Neural progenitor cell (in vitro differentiated cells): ENCODE measurements at regions not wholly inside any gene's neighbourhood (a gene's known extent, or its start where the extent isn't known, plus 50 kb on each side); places are given as distances from the start of the nearest gene placed in this dataset.

Experiments used
- DNase-seq: peaks from one replicate; pipeline ENCODE4 v3.0.0-alpha.2; 2016; ENCODE audit warnings: low spot score
- H2AFZ ChIP-seq: fragments of 200-600 bp; sonication (generic); replicated peaks from 2 replicates; pipeline ENCODE4 v1.6.1; 2016; ENCODE audit warnings: antibody characterized with exemption
- H3F3A ChIP-seq: fragments of 200-600 bp; sonication (generic); 2 replicates; pipeline ENCODE4 v1.6.1; 2016; ENCODE audit warnings: antibody characterized with exemption, low read depth
- H3K27ac ChIP-seq: fragments of 200-600 bp; sonication (generic); 2 replicates; pipeline ENCODE4 v1.5.1; 2016; ENCODE audit warnings: mild to moderate bottlenecking
- H3K27me3 ChIP-seq: fragments of 200-600 bp; sonication (generic); 2 replicates; pipeline ENCODE4 v1.6.1; 2016; ENCODE audit warnings: mild to moderate bottlenecking, moderate library complexity
- H3K36me3 ChIP-seq: fragments of 200-600 bp; sonication (generic); 2 replicates; pipeline ENCODE4 v1.5.1; 2016
- H3K4me1 ChIP-seq: fragments of 200-600 bp; sonication (generic); 2 replicates; pipeline ENCODE4 v1.6.1; 2016; ENCODE audit warnings: mixed run types
- H3K4me2 ChIP-seq: fragments of 200-600 bp; sonication (generic); 2 replicates; pipeline ENCODE4 v1.6.1; 2016
- H3K4me3 ChIP-seq: fragments of 200-600 bp; sonication (generic); 2 replicates; pipeline ENCODE4 v1.5.1; 2016
- H3K79me2 ChIP-seq: fragments of 200-600 bp; sonication (generic); 2 replicates; pipeline ENCODE4 v1.6.1; 2016; ENCODE audit warnings: low read depth
- H3K9ac ChIP-seq: fragments of 200-600 bp; sonication (generic); 2 replicates; pipeline ENCODE4 v1.6.1; 2016
- H3K9me3 ChIP-seq: fragments of 200-600 bp; sonication (generic); 2 replicates; pipeline ENCODE4 v1.5.1; 2016; ENCODE audit warnings: low read depth
- H4K20me1 ChIP-seq: fragments of 200-600 bp; sonication (generic); 2 replicates; pipeline ENCODE4 v1.6.1; 2016; ENCODE audit warnings: low read depth
- H3K27ac Mint-ChIP-seq: 3 replicates; pipeline ENCODE4 v1.8.0; 2021; ENCODE audit warnings: mixed read lengths
- H3K27me3 Mint-ChIP-seq: 2 replicates; pipeline ENCODE4 v1.8.0; 2022; ENCODE audit warnings: low read depth, mild to moderate bottlenecking, inconsistent platforms, moderate library complexity, mixed read lengths; ENCODE audit not compliant: insufficient read depth
- H3K36me3 Mint-ChIP-seq: 3 replicates; pipeline ENCODE4 v1.8.0; 2021; ENCODE audit warnings: mixed read lengths
- H3K4me1 Mint-ChIP-seq: 3 replicates; pipeline ENCODE4 v1.8.0; 2021; ENCODE audit warnings: mixed read lengths
- H3K4me3 Mint-ChIP-seq: 3 replicates; pipeline ENCODE4 v1.8.0; 2021; ENCODE audit warnings: mild to moderate bottlenecking, moderate library complexity, mixed read lengths
- H3K9me3 Mint-ChIP-seq: 3 replicates; pipeline ENCODE4 v1.8.0; 2020; ENCODE audit warnings: mixed read lengths
- EZH2 ChIP-seq: fragments of 200-600 bp; sonication (generic); IDR thresholded peaks from 2 replicates; pipeline ENCODE4 v1.6.1; 2017; ENCODE audit warnings: antibody characterized with exemption, mild to moderate bottlenecking, moderate library complexity
- EZH2phosphoT487 ChIP-seq: fragments of 200-600 bp; sonication (generic); IDR thresholded peaks from 2 replicates; pipeline ENCODE4 v1.6.1; 2017; ENCODE audit warnings: antibody characterized with exemption
- TF ChIP-seq, protein P1 (sequence below): fragments of 200-600 bp; sonication (generic); IDR thresholded peaks from 2 replicates; pipeline ENCODE4 v1.5.1; 2017; ENCODE audit warnings: antibody characterized with exemption, mild to moderate bottlenecking

DNA sequence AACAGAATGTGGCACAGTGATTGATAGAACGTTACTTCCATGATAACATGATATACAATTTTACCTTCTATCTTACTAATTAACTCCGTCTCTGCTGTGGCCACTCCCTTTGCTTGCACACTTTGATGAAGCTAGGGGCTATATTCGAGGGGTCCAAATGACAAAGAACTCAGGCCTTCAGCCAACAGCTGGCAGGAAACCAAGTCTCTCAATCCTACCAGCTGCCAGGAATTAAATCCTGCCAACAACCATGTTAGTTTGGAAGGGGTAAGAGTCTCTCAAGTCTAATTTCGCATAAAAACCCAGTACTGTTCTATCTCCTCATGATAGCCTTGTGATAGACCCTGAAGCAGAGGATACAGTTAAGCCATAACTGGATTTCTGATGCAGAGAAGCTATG is 1122.9 kb upstream of the PCDH10 start:
- H3F3A ChIP-seq = no peaks in the 10 kb centered on the region
- no peaks in the 10 kb centered on the region for H4K20me1 ChIP-seq
- Mint-ChIP-seq H3K27ac (no peak overlapping the region), H3K27me3 (no peaks in the 10 kb centered on the region), H3K4me1 (no peaks in the 10 kb centered on the region), H3K36me3 (no peaks in the 10 kb centered on the region), H3K4me3 (no peak overlapping the region), H3K9me3 (no peaks in the 10 kb centered on the region)
- no peaks in the 10 kb centered on the region for H3K79me2 ChIP-seq
- H3K36me3 ChIP-seq = no peaks in the 10 kb centered on the region
- no peak overlapping the region for H3K4me3 ChIP-seq
- peak overlapping the region; percentile 92 for H2AFZ ChIP-seq
- no peak overlapping the region for H3K9ac ChIP-seq
- H3K4me1 ChIP-seq = no peaks in the 10 kb centered on the region
- no peak for DNase-seq
- TF ChIP-seq EZH2phosphoT487 = no peak
- TF ChIP-seq, protein P1, sequence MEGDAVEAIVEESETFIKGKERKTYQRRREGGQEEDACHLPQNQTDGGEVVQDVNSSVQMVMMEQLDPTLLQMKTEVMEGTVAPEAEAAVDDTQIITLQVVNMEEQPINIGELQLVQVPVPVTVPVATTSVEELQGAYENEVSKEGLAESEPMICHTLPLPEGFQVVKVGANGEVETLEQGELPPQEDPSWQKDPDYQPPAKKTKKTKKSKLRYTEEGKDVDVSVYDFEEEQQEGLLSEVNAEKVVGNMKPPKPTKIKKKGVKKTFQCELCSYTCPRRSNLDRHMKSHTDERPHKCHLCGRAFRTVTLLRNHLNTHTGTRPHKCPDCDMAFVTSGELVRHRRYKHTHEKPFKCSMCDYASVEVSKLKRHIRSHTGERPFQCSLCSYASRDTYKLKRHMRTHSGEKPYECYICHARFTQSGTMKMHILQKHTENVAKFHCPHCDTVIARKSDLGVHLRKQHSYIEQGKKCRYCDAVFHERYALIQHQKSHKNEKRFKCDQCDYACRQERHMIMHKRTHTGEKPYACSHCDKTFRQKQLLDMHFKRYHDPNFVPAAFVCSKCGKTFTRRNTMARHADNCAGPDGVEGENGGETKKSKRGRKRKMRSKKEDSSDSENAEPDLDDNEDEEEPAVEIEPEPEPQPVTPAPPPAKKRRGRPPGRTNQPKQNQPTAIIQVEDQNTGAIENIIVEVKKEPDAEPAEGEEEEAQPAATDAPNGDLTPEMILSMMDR = no peak
- TF ChIP-seq EZH2 = no peak
- no peaks in the 10 kb centered on the region for H3K27me3 ChIP-seq
- no peak overlapping the region for H3K4me2 ChIP-seq
- H3K27ac ChIP-seq = no peak overlapping the region
- H3K9me3 ChIP-seq = no peaks in the 10 kb centered on the region

DNA sequence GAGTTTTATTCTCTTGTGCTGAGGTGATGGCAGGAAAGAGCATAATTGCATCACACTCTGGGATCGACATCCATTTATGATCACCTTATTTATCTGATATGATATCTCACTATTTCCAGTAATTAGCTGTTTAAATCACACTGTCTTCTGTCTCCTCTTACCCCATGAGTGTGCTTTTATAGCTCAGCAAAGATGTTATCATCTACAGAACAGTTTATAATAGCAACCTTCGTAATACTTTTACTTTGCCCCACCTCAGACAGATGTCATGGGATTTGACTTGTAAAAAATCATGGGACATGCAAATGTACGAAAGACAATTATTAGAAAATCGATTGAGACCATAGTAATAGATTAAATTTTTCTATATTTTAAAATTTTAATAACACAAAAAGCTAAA is 1122.3 kb upstream of the PCDH10 start:
- Mint-ChIP-seq H3K36me3 (no peaks in the 10 kb centered on the region), H3K4me1 (no peaks in the 10 kb centered on the region), H3K4me3 (no peak overlapping the region), H3K27me3 (no peaks in the 10 kb centered on the region), H3K27ac (no peak overlapping the region), H3K9me3 (no peaks in the 10 kb centered on the region)
- H3K79me2 ChIP-seq = no peaks in the 10 kb centered on the region
- TF ChIP-seq EZH2 (no peak), EZH2phosphoT487 (no peak)
- TF ChIP-seq, protein P1 = no peak
- H4K20me1 ChIP-seq = no peaks in the 10 kb centered on the region
- no peaks in the 10 kb centered on the region for H3F3A ChIP-seq
- no peak overlapping the region for H3K4me3 ChIP-seq
- H3K9me3 ChIP-seq = no peaks in the 10 kb centered on the region
- no peak for DNase-seq
- no peaks in the 10 kb centered on the region for H3K4me1 ChIP-seq
- H3K36me3 ChIP-seq = no peaks in the 10 kb centered on the region
- H2AFZ ChIP-seq = peak overlapping the region; percentile 92
- no peaks in the 10 kb centered on the region for H3K27me3 ChIP-seq
- no peak overlapping the region for H3K27ac ChIP-seq
- H3K4me2 ChIP-seq = no peak overlapping the region
- no peak overlapping the region for H3K9ac ChIP-seq

DNA sequence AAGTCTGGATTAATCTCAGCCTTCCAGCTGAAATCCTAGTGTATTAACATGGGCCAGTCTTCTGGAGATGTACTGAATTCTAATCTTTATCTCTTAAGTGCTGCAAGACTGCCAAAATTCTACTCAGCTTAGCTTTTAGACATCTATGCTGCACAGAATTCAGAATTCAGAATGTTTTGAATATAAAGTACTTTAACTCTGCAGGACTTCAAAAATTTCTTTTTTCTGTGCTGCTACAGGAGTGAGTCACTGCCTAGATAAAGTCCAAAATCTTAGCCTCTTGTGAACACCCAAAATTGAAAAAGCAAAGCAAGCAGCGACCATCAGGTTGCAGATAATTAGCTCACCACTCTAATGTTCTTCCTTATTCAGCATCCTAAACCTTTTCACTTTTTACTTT is 1092.6 kb upstream of the PCDH10 start:
- no peak overlapping the region for H2AFZ ChIP-seq
- no peak for TF ChIP-seq EZH2phosphoT487
- no peak for TF ChIP-seq EZH2
- TF ChIP-seq, protein P1 = no peak
- H3K9ac ChIP-seq = no peak overlapping the region
- no peaks in the 10 kb centered on the region for H3K9me3 ChIP-seq
- Mint-ChIP-seq H3K27me3 (no peaks in the 10 kb centered on the region), H3K36me3 (no peaks in the 10 kb centered on the region), H3K4me3 (no peak overlapping the region), H3K4me1 (no peaks in the 10 kb centered on the region), H3K9me3 (peaks cover 7% of the 10 kb centered on the region), H3K27ac (no peak overlapping the region)
- H3K79me2 ChIP-seq = no peaks in the 10 kb centered on the region
- H3K27ac ChIP-seq = no peak overlapping the region
- no peak for DNase-seq
- no peak overlapping the region for H3K4me2 ChIP-seq
- no peaks in the 10 kb centered on the region for H4K20me1 ChIP-seq
- H3K4me3 ChIP-seq = no peak overlapping the region
- H3K27me3 ChIP-seq = no peaks in the 10 kb centered on the region
- H3K4me1 ChIP-seq = no peaks in the 10 kb centered on the region
- no peaks in the 10 kb centered on the region for H3K36me3 ChIP-seq
- H3F3A ChIP-seq = no peaks in the 10 kb centered on the region

DNA sequence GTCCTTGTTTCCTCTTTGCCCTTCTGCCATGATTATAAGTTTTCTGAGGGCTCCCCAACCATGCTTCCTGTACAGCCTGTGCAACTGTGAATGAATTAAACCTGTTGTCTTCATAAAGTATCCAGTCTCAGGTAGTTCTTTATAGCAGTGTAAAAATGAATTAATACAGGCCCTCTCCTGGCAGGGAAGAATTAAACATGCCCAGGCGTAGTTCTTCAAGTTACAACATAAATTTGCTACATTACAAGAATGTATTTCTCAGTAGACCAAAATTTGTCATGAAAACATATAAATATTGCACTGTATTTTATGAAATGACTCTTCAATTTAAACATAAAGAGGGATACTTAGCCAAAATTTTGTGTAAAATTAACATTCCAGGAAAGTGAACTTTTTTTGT is 1089.9 kb upstream of the PCDH10 start:
- DNase-seq = no peak
- no peak overlapping the region for H3K27ac Mint-ChIP-seq
- no peaks in the 10 kb centered on the region for H3K36me3 Mint-ChIP-seq
- H3K4me1 Mint-ChIP-seq = no peaks in the 10 kb centered on the region
- H3K4me1 ChIP-seq = no peaks in the 10 kb centered on the region
- no peaks in the 10 kb centered on the region for H3K79me2 ChIP-seq
- no peaks in the 10 kb centered on the region for H3K27me3 Mint-ChIP-seq
- no peaks in the 10 kb centered on the region for H3K36me3 ChIP-seq
- H4K20me1 ChIP-seq = no peaks in the 10 kb centered on the region
- H3K4me2 ChIP-seq = no peak overlapping the region
- no peaks in the 10 kb centered on the region for H3K27me3 ChIP-seq
- H2AFZ ChIP-seq = no peak overlapping the region
- H3K9ac ChIP-seq = no peak overlapping the region
- H3K27ac ChIP-seq = no peak overlapping the region
- no peaks in the 10 kb centered on the region for H3K9me3 ChIP-seq
- H3K9me3 Mint-ChIP-seq = peaks cover 16% of the 10 kb centered on the region
- H3F3A ChIP-seq = no peaks in the 10 kb centered on the region
- H3K4me3 Mint-ChIP-seq = no peak overlapping the region
- H3K4me3 ChIP-seq = no peak overlapping the region
- TF ChIP-seq EZH2phosphoT487 (no peak), EZH2 (no peak)
- TF ChIP-seq, protein P1 = no peak
